ENCODE measurements at regions not wholly inside any gene's neighbourhood (a gene's known extent, or its start where the extent isn't known, plus 50 kb on each side); places are given as distances from the start of the nearest gene placed in this dataset.

DNA sequence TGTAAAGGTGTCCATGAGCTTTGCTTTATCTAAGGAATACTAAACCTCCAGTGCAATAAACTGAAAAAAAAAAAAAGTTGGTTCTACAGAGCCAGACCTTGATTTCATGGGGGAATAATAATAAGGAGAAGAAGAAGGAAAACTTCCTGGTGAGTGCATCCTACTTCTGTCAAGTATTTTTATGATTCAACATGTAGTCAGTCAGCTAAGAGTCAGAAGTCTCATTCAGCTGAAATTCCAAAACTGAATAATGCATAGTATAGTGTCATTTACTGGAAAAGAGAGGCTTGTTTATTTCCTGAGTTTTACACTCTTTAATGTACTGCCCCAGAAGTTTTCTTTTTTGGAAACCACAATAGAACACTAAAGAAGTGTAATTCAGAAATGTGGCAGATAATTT is 77.8 kb upstream of the TACR1 start:
- DNase-seq: peak; percentile 64

DNA sequence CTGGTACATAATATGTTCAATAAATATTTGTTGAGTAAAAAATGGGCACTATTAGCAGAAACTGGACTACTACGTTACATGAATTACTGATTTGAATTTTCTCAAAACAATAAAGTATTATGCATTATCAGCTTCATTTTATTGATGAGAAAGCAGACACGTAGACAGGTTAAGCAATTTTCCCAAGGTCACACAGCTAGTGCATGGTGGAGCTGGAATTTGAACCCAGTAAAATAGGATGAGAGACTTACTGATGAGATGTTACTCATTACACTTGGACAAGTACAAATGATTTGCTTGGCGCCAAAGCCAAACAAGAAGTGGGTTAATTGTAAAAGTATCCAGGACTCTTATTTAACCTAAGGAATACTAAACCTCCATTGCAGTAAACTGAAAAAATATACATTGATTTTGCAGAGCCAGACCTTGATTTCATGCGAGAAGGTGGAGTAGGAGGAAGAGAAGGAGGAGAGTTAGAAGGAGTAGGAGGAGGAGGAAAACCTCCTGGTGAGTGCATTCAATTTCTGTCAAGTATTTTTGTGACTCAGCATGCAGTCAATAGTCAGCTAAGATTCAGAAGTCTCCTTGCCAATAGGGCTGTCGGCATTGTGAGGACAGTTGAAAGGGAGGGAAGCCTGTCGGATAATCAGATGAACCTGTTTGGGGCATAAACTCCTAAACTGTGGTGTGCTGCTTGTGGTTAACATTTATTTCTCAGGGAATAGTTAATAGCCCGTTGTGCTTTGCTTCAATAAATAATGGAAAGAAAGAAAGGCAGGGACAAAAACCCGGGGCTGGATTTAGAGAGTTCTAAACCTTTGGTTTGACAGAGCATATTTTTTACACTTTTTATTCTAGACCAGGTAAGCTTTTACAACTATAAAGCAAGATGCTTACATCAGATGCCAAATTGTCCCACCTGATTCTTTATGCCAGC is 77.0 kb upstream of the TACR1 start:
- DNase-seq: peak; percentile 59

DNA sequence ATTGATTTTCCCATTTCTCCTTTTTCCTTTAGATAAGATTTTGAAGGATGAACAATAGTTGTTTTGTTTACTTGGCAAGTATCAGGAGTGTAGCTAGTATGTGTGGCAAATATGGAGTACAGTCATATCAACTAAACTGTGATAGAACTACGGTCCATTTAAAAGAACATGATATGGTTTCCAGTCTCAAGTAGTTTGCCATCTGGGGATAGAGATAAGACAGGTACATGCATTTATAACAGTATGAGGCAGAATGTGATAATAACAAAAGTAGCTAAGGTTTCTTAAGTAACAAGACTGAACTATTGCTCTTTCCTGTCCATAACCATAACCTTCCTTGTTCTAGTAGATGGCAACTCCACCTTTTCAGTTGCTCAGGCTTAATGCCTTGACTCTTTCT is 75.6 kb upstream of the TACR1 start:
- DNase-seq: no peak

DNA sequence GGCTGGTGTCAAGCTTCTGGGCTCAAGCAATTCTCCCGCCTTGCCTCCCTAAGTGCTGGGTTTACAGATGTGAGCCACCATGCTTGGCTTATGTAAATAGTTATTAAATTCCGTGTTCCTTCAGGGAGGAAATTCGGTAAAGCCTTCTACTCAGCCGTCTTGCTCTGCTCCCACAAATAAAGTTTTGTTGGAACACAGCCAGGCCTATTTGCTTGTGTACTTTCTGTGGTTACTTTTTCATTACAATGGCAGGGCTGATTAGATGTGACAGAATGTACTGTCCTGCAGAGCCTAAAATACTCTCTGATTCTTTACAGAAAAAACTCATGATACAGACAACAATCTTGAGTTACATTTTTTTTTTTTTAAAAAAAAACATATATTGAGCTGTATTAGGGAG is 68.8 kb upstream of the TACR1 start:
- no peak for DNase-seq

DNA sequence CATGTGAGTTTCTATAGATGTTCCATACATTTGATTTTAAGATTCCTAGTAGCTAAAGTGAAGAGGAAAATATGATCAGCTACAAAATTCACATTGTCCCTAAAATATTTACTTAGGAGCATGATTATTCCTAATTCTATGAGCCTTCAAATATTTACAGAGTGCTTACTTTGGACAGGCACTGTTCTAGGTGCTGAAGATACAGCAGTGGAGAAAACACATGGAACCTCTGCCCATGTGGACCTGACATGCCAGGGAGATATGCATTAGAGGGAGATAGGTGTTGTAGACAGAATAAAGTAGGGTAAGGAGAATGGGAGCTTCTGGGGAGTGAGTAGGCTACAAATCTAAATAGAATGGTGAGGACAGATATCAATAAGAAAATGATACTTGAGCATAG is 62.6 kb upstream of the TACR1 start:
- no peak for DNase-seq

DNA sequence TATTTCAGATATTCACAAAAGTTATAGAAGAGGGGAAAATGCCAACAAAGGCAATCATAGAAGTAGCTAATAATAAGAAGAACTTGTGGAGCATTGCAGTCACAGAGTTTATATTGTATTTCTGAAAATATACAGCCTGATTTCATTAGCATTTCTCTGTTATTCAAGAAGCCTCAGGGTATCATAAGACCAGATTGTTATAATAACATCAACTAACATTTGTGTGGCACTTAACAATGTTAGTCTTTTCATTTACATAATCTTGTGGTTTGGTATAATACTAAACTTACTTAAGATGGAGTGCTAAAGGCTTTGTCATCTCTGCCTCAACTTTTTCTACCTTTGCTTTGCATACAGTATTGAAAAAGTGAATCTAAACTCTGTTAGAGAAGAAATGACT is 61.6 kb upstream of the TACR1 start:
- no peak for DNase-seq

DNA sequence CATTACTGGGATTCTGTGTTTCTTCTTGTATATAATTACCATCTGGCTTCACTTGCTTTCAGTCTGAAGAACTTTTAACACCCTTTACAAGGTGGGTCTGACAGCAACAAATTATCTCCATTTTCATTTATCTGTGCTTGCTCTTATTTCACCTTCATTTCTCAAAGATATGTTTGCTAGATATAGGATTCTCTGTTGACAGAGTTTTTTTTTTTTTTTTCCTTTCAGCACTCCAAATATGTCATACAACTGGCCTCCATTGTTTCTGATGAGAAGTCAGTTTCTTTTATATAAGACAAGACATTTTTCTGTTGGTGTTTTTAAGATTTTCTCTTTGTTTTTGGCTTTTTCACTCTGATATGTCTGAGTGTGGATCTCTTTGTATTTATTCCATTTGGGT is 59.3 kb upstream of the TACR1 start:
- no peak for DNase-seq

DNA sequence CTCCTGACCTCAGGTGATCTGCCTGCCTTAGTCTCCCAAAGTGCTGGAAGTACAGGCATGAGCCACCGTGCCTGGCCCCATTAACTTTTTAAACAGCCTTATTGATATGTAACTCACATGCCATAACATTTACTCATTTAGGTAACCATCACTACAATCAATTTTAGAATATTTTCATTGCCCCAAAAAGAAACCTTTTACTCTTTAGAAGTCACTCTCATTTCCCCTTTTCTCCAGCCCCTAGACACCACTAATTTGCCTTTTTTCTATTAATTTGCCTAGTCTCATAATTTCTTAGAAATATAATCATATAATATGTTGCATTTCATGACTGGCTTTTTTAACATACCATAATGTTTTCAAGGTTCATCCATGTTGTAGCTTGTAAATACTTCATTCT is 57.2 kb upstream of the TACR1 start:
- no peak for DNase-seq

DNA sequence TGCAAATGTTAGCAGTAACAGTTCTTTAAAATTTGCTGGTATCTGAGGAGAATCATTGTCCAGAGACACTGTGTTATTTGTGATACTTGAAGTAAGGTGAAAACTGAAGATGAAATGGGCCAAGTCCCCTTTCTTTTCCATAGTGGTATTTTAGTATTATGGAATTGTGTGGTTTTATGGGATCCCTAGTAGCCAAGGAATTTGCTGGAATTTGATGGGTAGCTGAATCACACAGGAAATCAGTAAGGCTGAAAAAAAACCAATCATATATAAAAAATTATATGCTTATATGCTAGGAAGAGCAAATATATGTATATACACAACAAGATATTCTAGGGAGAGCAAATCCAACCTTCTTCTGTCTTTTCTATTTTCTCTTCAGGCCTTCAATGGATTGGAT is 54.2 kb upstream of the TACR1 start:
- DNase-seq: peak; percentile 58

DNA sequence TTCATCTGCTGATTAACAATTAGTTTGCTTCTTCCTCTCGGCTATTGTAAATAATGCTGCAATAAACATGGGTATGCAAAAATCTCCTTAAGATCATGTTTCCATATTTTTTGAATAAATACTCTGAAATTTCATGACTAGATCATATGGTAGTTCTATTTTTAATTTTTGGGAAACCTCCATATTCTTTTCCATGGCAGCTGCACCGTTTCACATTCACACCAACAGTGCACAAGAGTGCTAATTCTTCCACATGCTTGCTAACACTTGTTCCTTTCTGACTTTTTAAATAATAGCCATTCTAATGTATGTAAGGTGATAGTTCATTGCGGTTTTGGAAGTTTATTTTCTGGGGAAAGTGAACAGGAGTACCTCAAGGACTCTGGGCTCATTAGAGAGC is 52.6 kb upstream of the TACR1 start:
- DNase-seq: no peak

Measured in fibroblast of skin of scalp (primary cell).